GM23338 (cell line): ENCODE measurements at regions not wholly inside any gene's neighbourhood (a gene's known extent, or its start where the extent isn't known, plus 50 kb on each side); places are given as distances from the start of the nearest gene placed in this dataset.

Experiments used
- ATAC-seq: fragments of 200-7000 bp; cut with Tn5 transposase; 3 replicates; pipeline ENCODE4 v1.9.1; 2020
- DNase-seq: peaks from one replicate; pipeline ENCODE4 v3.0.0-alpha.2; 2015; ENCODE audit warnings: low spot score
- H2AFZ ChIP-seq: fragments of 200-600 bp; sonication (generic); 2 replicates; pipeline ENCODE4 v1.8.0; 2016; ENCODE audit warnings: antibody characterized with exemption, mild to moderate bottlenecking, moderate library complexity
- H3F3A ChIP-seq: fragments of 200-600 bp; sonication (generic); replicated peaks from 2 replicates; pipeline ENCODE4 v1.8.0; 2017; ENCODE audit warnings: antibody characterized with exemption, mixed run types, low read depth
- H3K27ac ChIP-seq: fragments of 200-600 bp; sonication (generic); 2 replicates; pipeline ENCODE4 v1.6.1; 2016; ENCODE audit warnings: low read depth
- H3K27me3 ChIP-seq: fragments of 200-600 bp; sonication (generic); 2 replicates; pipeline ENCODE4 v1.8.0; 2016; ENCODE audit warnings: mild to moderate bottlenecking, mixed run types, moderate library complexity; ENCODE audit not compliant: insufficient read depth
- H3K36me3 ChIP-seq: fragments of 200-600 bp; sonication (generic); 2 replicates; pipeline ENCODE4 v1.8.0; 2016; ENCODE audit warnings: mild to moderate bottlenecking; ENCODE audit not compliant: insufficient read depth
- H3K4me1 ChIP-seq: fragments of 200-600 bp; sonication (generic); 2 replicates; pipeline ENCODE4 v1.8.0; 2016; ENCODE audit warnings: mild to moderate bottlenecking, moderate library complexity; ENCODE audit not compliant: insufficient read depth
- H3K4me2 ChIP-seq: fragments of 200-600 bp; sonication (generic); 2 replicates; pipeline ENCODE4 v1.7.1; 2017; ENCODE audit warnings: mixed run types
- H3K4me3 ChIP-seq: fragments of 200-600 bp; sonication (generic); 2 replicates; pipeline ENCODE4 v1.6.1; 2016; ENCODE audit warnings: mixed run types
- H3K79me2 ChIP-seq: fragments of 200-600 bp; sonication (generic); replicated peaks from 2 replicates; pipeline ENCODE4 v1.8.0; 2017; ENCODE audit warnings: mild to moderate bottlenecking; ENCODE audit not compliant: insufficient read depth
- H3K9me2 ChIP-seq: fragments of 200-600 bp; sonication (generic); 2 replicates; pipeline ENCODE4 v1.8.0; 2017; ENCODE audit not compliant: insufficient read depth
- H4K20me1 ChIP-seq: fragments of 200-600 bp; sonication (generic); replicated peaks from 2 replicates; pipeline ENCODE4 v1.8.0; 2017; ENCODE audit warnings: mild to moderate bottlenecking; ENCODE audit not compliant: insufficient read depth
- H3K27ac Mint-ChIP-seq: 2 replicates; pipeline ENCODE4 v1.8.0; 2020; ENCODE audit warnings: inconsistent platforms, mild to moderate bottlenecking, moderate library complexity, mixed read lengths
- H3K27me3 Mint-ChIP-seq: 3 replicates; pipeline ENCODE4 v1.8.0; 2022; ENCODE audit warnings: low read depth, mild to moderate bottlenecking, moderate library complexity, mixed read lengths, inconsistent platforms; ENCODE audit not compliant: insufficient read depth, poor library complexity
- H3K36me3 Mint-ChIP-seq: 3 replicates; pipeline ENCODE4 v1.8.0; 2021; ENCODE audit warnings: low read depth, mild to moderate bottlenecking, inconsistent platforms, moderate library complexity, mixed read lengths
- H3K4me1 Mint-ChIP-seq: 3 replicates; pipeline ENCODE4 v1.8.0; 2020; ENCODE audit warnings: mild to moderate bottlenecking, inconsistent platforms, mixed read lengths
- H3K4me3 Mint-ChIP-seq: 3 replicates; pipeline ENCODE4 v1.8.0; 2021; ENCODE audit warnings: moderate library complexity, mild to moderate bottlenecking, inconsistent platforms, mixed read lengths
- H3K9me3 Mint-ChIP-seq: 3 replicates; pipeline ENCODE4 v1.8.0; 2020; ENCODE audit warnings: moderate library complexity, mild to moderate bottlenecking, inconsistent platforms, mixed read lengths
- CREB1 ChIP-seq: fragments of 250-450 bp; sonication (Bioruptor Pico); IDR thresholded peaks from 2 replicates; pipeline ENCODE4 v1.5.0; 2020; ENCODE audit warnings: low read depth, mild to moderate bottlenecking, moderate library complexity
- CTCF ChIP-seq, 2 experiments: fragments of 200-600 bp in 1 of 2; sonication (generic) in 1 of 2; conservative IDR thresholded peaks; 2 replicates each; pipeline versions ENCODE4 v1.5.1 to v1.6.1; 2016 to 2017; ENCODE audit warnings: antibody characterized with exemption in 2 of 2, low read depth in 2 of 2, mild to moderate bottlenecking in 2 of 2, moderate library complexity in 1 of 2
- EZH2 ChIP-seq: fragments of 200-600 bp; sonication (generic); IDR thresholded peaks from one replicate; pipeline ENCODE4 v1.8.0; 2017; ENCODE audit warnings: antibody characterized with exemption, mild to moderate bottlenecking, low read depth; ENCODE audit not compliant: unreplicated experiment
- EZH2phosphoT487 ChIP-seq: fragments of 200-600 bp; sonication (generic); IDR thresholded peaks from one replicate; pipeline ENCODE4 v1.8.1; 2018; ENCODE audit warnings: antibody characterized with exemption; ENCODE audit not compliant: unreplicated experiment
- JUNB ChIP-seq: IDR thresholded peaks from one replicate; pipeline ENCODE4 v1.6.1; 2016; ENCODE audit warnings: antibody characterized with exemption; ENCODE audit not compliant: unreplicated experiment
- NANOG ChIP-seq: IDR thresholded peaks from 2 replicates; pipeline ENCODE4 v1.6.1; 2016; ENCODE audit warnings: antibody characterized with exemption, borderline replicate concordance
- POLR2AphosphoS5 ChIP-seq: IDR thresholded peaks from 2 replicates; pipeline ENCODE4 v1.6.1; 2016; ENCODE audit warnings: antibody characterized with exemption, low read depth
- STAT1 ChIP-seq: IDR thresholded peaks from one replicate; pipeline ENCODE4 v1.6.1; 2016; ENCODE audit warnings: antibody characterized with exemption; ENCODE audit not compliant: unreplicated experiment
- ZNF114 ChIP-seq: fragments of 250-450 bp; sonication (Bioruptor Pico); IDR thresholded peaks from 2 replicates; pipeline ENCODE4 v1.5.0; 2020; ENCODE audit warnings: mild to moderate bottlenecking, moderate library complexity
- ZNF331 ChIP-seq: fragments of 250-450 bp; sonication (Bioruptor Pico); IDR thresholded peaks from 2 replicates; pipeline ENCODE4 v1.5.0; 2020; ENCODE audit warnings: low read depth, mild to moderate bottlenecking, moderate library complexity
- TF ChIP-seq, protein P1 (sequence below): fragments of 250-450 bp; sonication (Bioruptor Pico); IDR thresholded peaks from 2 replicates; pipeline ENCODE4 v1.5.0; 2020; ENCODE audit warnings: mild to moderate bottlenecking, moderate library complexity
- TF ChIP-seq, protein P2 (sequence below): IDR thresholded peaks from 2 replicates; pipeline ENCODE4 v1.6.1; 2016; ENCODE audit warnings: antibody characterized with exemption
- TF ChIP-seq, protein P3 (sequence below): IDR thresholded peaks from one replicate; pipeline ENCODE4 v1.6.1; 2018; ENCODE audit warnings: antibody characterized with exemption; ENCODE audit not compliant: unreplicated experiment

GRCh38 chr5:106728208-106728607 is 942.5 kb downstream of the EFNA5 start:
- peaks cover 19% of the 10 kb centered on the region for H3K9me3 Mint-ChIP-seq
- TF ChIP-seq, protein P1, sequence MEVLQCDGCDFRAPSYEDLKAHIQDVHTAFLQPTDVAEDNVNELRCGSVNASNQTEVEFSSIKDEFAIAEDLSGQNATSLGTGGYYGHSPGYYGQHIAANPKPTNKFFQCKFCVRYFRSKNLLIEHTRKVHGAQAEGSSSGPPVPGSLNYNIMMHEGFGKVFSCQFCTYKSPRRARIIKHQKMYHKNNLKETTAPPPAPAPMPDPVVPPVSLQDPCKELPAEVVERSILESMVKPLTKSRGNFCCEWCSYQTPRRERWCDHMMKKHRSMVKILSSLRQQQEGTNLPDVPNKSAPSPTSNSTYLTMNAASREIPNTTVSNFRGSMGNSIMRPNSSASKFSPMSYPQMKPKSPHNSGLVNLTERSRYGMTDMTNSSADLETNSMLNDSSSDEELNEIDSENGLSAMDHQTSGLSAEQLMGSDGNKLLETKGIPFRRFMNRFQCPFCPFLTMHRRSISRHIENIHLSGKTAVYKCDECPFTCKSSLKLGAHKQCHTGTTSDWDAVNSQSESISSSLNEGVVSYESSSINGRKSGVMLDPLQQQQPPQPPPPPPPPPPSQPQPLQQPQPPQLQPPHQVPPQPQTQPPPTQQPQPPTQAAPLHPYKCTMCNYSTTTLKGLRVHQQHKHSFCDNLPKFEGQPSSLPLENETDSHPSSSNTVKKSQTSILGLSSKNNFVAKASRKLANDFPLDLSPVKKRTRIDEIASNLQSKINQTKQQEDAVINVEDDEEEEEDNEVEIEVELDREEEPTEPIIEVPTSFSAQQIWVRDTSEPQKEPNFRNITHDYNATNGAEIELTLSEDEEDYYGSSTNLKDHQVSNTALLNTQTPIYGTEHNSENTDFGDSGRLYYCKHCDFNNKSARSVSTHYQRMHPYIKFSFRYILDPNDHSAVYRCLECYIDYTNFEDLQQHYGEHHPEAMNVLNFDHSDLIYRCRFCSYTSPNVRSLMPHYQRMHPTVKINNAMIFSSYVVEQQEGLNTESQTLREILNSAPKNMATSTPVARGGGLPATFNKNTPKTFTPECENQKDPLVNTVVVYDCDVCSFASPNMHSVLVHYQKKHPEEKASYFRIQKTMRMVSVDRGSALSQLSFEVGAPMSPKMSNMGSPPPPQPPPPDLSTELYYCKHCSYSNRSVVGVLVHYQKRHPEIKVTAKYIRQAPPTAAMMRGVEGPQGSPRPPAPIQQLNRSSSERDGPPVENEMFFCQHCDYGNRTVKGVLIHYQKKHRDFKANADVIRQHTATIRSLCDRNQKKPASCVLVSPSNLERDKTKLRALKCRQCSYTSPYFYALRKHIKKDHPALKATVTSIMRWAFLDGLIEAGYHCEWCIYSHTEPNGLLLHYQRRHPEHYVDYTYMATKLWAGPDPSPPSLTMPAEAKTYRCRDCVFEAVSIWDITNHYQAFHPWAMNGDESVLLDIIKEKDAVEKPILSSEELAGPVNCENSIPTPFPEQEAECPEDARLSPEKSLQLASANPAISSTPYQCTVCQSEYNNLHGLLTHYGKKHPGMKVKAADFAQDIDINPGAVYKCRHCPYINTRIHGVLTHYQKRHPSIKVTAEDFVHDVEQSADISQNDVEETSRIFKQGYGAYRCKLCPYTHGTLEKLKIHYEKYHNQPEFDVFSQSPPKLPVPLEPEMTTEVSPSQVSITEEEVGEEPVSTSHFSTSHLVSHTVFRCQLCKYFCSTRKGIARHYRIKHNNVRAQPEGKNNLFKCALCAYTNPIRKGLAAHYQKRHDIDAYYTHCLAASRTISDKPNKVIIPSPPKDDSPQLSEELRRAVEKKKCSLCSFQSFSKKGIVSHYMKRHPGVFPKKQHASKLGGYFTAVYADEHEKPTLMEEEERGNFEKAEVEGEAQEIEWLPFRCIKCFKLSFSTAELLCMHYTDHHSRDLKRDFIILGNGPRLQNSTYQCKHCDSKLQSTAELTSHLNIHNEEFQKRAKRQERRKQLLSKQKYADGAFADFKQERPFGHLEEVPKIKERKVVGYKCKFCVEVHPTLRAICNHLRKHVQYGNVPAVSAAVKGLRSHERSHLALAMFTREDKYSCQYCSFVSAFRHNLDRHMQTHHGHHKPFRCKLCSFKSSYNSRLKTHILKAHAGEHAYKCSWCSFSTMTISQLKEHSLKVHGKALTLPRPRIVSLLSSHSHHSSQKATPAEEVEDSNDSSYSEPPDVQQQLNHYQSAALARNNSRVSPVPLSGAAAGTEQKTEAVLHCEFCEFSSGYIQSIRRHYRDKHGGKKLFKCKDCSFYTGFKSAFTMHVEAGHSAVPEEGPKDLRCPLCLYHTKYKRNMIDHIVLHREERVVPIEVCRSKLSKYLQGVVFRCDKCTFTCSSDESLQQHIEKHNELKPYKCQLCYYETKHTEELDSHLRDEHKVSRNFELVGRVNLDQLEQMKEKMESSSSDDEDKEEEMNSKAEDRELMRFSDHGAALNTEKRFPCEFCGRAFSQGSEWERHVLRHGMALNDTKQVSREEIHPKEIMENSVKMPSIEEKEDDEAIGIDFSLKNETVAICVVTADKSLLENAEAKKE (CRISPR knock-in tag) = no peak
- TF ChIP-seq ZNF331 (CRISPR knock-in tag) (no peak), NANOG (no peak), CREB1 (CRISPR knock-in tag) (no peak), EZH2 (no peak), CTCF (conservative IDR thresholded peaks at IDR 0.05; ENCODE audit: low read depth in 2 of 2) (no peak), JUNB (no peak), ZNF114 (CRISPR knock-in tag) (no peak), POLR2AphosphoS5 (no peak), EZH2phosphoT487 (no peak), STAT1 (no peak)
- TF ChIP-seq, protein P2, sequence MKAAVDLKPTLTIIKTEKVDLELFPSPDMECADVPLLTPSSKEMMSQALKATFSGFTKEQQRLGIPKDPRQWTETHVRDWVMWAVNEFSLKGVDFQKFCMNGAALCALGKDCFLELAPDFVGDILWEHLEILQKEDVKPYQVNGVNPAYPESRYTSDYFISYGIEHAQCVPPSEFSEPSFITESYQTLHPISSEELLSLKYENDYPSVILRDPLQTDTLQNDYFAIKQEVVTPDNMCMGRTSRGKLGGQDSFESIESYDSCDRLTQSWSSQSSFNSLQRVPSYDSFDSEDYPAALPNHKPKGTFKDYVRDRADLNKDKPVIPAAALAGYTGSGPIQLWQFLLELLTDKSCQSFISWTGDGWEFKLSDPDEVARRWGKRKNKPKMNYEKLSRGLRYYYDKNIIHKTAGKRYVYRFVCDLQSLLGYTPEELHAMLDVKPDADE = no peak
- TF ChIP-seq, protein P3, sequence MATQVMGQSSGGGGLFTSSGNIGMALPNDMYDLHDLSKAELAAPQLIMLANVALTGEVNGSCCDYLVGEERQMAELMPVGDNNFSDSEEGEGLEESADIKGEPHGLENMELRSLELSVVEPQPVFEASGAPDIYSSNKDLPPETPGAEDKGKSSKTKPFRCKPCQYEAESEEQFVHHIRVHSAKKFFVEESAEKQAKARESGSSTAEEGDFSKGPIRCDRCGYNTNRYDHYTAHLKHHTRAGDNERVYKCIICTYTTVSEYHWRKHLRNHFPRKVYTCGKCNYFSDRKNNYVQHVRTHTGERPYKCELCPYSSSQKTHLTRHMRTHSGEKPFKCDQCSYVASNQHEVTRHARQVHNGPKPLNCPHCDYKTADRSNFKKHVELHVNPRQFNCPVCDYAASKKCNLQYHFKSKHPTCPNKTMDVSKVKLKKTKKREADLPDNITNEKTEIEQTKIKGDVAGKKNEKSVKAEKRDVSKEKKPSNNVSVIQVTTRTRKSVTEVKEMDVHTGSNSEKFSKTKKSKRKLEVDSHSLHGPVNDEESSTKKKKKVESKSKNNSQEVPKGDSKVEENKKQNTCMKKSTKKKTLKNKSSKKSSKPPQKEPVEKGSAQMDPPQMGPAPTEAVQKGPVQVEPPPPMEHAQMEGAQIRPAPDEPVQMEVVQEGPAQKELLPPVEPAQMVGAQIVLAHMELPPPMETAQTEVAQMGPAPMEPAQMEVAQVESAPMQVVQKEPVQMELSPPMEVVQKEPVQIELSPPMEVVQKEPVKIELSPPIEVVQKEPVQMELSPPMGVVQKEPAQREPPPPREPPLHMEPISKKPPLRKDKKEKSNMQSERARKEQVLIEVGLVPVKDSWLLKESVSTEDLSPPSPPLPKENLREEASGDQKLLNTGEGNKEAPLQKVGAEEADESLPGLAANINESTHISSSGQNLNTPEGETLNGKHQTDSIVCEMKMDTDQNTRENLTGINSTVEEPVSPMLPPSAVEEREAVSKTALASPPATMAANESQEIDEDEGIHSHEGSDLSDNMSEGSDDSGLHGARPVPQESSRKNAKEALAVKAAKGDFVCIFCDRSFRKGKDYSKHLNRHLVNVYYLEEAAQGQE = no peak
- Histone ChIP-seq H4K20me1 (no peaks in the 10 kb centered on the region), H3K36me3 (peaks cover 4% of the 10 kb centered on the region; the same call in 1 of the 2 replicates), H3K79me2 (no peaks in the 10 kb centered on the region), H3K4me2 (no peak overlapping the region), H3K27ac (no peak overlapping the region), H3K27me3 (no peaks in the 10 kb centered on the region), H3K9me2 (no peaks in the 10 kb centered on the region), H3K4me3 (no peak overlapping the region), H3F3A (no peaks in the 10 kb centered on the region), H3K4me1 (no peaks in the 10 kb centered on the region), H2AFZ (no peak overlapping the region)
- H3K27me3 Mint-ChIP-seq = peaks cover 9% of the 10 kb centered on the region
- DNase-seq (no peak), ATAC-seq (no peak)
- H3K27ac Mint-ChIP-seq = no peak overlapping the region; the same call in 1 of the 2 replicates
- peaks cover 20% of the 10 kb centered on the region for H3K36me3 Mint-ChIP-seq
- no peaks in the 10 kb centered on the region for H3K4me1 Mint-ChIP-seq
- H3K4me3 Mint-ChIP-seq = no peak overlapping the region
